ENCODE measurements at regions not wholly inside any gene's neighbourhood (a gene's known extent, or its start where the extent isn't known, plus 50 kb on each side); places are given as distances from the start of the nearest gene placed in this dataset.
"Not testable (repeated sequence)": the region's sequence is repeated elsewhere in the genome, so short reads cannot be mapped to it uniquely, and the experiment has no call there.

DNA sequence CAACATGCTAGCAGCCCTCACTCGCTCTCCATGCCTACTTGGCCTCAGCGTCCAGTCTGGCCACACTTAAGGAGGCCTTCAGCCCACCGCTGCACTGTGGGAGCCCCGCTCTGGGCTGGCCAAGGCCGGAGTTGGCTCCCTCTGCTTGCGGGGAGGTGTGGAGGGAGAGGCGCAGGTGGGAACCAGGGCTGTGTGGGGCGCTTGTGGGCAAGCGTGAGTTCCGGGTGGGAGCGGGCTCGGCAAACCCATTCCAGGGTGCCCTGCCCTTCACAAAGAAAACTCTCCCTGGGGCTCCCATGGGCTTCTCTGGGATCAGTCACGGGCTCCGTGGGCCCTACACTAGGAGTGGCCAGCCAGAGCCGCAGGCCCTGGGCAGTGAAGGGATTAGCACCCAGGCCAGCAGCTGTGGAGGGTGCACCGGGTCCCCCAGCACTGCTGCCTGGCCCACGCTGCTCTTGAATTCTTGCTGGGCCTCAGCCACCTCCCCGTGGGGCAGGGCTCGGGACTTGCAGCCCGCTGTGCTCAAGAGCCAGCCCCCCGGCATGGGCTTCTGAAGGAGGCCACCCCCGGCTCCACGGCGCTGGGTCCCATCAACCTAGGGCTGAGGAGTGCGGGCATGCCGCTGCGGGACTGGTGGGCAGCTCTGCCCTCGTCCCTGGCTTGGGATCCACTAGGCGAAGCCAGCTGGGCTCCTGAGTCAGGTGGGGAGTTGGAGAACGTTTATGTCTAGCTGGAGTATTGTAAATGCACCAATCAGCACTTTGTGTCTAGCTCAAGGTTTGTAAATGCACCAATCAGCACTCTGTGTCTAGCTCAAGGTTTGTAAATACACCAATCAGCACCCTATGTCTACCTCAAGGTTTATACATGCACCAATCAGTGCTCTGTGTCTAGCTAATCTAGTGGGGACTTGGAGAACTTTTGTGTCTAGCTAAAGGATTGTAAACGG lies 273.6 kb upstream of the SULF2 start:
- intact Hi-C loops (cut with micrococcal nuclease): no loop called here

DNA sequence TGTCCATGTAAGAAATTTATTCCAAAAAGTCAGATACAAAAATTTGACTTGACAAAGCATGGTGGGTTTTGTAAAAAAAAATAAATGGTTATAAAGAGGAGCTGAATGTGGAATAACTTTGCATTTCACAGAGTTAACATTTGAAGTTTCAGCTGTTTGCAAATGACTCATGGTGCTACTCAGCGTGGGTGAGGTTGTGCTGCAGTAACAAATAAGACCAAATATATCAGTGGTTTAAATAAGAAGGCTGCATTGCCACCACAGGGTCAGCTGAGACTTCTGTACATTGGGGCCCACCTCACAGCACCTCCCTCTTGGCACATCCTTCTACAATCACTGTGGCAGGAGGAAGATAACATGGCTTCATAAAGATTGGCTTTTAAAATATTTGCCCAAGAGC lies 272.5 kb upstream of the SULF2 start:
- intact Hi-C loops (cut with micrococcal nuclease): no loop called here

DNA sequence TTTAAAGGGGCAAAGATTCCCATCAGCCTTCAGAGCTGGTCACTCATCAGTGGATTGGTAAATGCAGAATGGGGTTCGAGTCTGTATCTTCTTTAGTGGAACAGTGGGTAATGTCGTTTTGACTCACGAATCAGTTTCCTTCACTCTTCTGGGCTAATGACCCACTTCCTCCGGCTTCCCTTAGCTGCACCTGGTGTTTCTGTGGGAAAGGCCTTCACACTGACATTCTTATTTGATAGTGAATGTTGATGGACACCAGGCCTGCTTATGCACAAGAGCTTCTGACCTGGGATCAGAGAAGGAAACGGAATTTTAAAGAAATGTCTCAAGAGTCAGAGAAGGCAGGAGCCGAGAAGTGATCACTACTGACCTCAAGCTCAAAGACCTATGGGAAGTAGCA lies 272.0 kb upstream of the SULF2 start:
- intact Hi-C loops (cut with micrococcal nuclease): no loop called here

DNA sequence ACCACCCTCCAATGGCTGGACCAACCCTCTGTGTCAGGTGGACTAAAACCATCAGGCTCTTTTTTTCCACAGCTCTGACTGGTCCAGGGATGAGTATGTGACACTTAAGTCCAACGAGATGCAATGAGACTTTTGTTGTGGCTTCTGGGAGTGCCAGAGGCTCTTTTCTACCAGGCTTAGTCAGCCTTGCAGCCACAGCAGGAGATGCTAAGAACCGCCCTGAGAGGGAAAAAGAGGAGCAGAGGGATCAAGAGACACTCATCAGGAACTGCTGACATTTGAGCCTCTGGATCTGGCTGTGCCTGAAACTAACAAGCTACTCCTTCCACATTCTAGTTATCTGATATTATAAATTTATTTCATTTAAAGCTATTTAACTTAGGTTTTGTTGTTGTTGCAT lies 270.9 kb upstream of the SULF2 start:
- intact Hi-C loops (cut with micrococcal nuclease): no loop called here

DNA sequence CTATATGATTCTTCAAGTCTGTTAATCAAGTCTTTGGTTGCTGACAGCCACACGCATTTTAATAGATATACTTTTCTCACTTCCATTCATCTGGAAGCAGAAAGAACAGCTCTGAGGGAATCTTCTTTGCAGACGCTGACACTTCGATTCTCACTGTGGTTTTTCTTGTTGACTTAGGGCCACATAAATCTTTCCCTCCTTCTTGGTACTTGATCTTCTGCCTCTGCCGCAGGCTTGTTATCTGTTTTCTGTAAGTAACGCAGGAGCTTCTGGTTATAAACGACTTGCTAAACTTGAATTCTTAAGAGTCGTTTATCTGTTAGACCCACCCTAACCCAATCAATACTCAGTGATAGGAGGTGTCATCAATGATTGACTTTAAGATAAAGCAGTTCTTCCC lies 268.8 kb upstream of the SULF2 start:
- intact Hi-C loops (cut with micrococcal nuclease): no loop called here

DNA sequence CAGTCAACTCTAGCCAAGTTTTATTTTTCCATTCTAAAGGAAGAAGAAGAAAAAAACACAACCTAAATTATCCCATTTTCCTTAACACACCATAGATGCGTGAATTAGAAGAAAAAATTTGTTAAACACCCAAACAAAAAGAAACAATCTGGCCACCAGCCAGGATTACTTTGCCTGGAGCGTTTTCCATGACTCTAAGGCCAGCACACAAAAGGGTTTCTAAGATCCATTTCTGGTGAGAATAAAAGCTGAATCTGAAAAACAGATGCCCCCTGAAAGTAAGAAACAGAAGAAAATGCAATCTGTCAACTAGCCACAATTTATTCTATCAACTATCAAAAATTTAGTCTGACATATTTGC lies 267.2 kb upstream of the SULF2 start:
- intact Hi-C loops (cut with micrococcal nuclease): no loop called here

DNA sequence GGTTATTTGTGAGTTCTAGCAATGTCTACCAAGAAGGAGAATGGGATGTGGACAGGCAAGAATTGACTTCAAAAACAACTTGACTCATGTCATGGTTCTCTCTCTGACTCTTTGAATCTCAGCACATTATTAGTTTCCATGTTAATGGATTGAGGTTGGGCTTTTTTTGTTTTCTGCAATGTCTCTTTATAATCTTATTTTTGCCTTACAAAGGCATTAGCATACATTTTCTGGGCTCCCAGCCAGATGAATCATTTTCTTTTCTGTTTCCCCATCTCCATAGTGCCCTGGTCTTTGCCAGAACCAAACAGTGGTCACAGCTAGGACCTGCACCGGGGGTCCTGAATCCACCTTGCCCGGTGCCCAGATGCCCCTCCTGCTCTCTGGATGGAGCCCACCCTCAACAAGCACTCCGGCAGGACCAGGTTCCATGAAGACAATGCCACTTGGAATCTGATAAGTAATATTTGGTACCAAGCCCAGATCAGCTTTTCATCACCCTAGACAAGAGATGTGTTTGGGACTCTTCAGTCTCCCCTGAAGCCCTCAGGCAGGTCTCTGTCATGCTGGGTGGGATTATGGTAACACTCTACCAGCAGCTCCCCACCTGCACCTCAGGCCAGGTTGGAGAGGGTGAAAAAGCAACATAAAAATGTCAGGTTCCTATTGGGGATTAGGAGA lies 266.7 kb upstream of the SULF2 start:
- intact Hi-C loops (cut with micrococcal nuclease): no loop called here

DNA sequence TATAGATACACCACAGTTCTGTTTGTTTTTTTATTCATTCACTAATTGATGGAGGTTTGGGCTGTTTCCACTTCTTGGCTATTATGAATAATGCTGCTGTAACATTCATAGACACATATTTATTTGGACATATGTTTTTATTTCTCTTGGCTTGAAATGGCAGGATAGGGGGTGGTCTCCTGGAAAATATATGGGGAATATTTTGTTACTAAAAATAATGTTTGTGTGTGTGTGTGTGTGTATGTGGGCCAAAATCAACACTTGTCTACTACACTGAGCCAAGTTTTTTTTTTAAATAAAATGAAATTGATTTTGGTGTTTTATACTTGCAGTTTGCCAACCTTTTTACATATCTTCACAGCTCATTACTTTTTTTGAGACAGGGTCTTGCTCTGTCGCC lies 264.4 kb upstream of the SULF2 start:
- intact Hi-C loops (cut with micrococcal nuclease): no loop called here

DNA sequence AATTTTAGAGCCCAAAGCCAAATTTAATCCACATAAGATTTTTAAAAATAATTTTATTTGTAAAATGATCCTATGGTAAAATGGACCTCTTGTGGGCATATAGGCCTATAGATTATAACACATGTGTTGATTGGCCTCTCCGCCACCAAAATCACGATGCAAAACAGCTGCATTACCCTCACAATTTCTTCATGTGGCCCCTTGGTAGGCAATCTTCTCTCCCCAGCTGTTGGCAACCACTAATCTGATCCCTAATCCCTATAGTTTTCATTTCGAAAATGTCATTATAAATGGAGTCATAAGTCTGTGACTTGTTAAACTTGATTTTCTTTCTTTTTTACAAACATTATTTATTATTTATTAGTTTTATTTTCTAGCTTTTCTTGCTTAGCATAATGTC lies 263.9 kb upstream of the SULF2 start:
- intact Hi-C loops (cut with micrococcal nuclease): no loop called here

DNA sequence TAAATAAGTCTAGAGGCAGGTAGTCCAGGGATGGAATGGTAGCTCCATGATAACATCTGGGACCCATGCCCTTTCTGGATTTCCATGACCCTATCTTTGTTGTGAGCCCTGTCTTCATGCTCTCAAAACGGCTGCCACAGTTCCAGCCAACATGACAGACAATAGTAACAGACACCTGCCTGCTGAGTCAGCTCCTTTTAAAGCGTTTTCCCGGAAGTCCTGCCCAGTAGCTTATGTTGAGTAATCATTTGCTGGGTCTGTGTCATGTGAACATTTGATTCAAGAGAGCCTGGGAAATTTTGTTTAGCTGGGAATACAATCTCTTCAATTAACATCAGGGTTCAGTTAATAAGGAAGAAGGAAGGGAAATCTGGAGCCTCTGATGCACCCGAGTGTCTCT lies 262.2 kb upstream of the SULF2 start:
- intact Hi-C loops (cut with micrococcal nuclease): no loop called here

DNA sequence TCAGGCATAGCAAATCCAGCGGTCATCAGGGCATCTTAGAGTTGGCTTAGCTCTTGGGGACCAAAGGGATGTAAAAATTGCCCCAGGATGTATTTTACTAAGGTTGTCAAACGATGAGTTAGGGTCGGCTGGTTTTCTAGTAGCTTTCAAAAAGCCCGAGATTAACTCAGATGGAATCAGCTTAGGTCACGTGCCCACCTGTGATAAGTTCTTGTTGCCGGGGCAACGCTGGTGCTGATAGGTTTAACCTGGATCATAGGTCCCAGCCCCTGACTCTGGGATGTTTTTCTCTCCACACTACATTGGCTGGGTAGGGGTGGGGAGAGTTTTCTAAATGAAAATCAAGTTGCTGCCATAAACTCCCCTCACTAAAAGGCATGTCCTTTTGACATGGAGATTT lies 257.3 kb upstream of the SULF2 start:
- intact Hi-C loops (cut with micrococcal nuclease): no loop called here

DNA sequence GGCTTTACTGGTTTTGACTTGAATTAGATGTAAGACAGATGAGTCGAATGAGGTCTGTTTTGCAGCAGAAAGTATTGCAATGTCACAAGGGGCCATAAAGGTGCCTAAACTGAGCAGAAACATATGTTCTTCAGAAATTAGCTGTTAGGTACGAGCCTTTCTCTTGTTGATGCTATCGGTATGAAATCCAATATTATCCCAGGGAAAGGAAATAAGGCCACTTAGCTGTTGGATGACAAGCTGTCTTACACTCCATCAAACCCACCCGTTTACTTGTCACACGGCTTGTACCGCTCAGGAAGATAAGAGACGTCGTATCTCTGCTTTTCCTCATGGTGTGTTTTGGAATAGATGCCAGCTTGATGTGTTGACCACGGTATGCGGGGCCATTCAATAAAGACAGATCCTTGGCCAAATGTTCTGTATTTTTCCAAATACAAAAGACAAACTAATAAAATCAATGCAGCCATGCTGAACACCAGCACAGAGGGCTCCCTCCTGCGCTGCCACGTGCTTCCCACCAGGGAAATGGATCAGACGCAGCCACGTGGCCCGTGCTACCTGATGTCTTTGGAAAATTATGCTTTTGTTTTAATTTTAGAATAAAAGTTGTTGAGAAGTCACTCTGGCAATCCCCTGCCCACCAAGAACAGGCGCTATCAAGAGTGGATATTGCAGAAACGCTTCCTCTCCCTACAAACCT lies 255.9 kb upstream of the SULF2 start:
- intact Hi-C loops (cut with micrococcal nuclease): no loop called here

DNA sequence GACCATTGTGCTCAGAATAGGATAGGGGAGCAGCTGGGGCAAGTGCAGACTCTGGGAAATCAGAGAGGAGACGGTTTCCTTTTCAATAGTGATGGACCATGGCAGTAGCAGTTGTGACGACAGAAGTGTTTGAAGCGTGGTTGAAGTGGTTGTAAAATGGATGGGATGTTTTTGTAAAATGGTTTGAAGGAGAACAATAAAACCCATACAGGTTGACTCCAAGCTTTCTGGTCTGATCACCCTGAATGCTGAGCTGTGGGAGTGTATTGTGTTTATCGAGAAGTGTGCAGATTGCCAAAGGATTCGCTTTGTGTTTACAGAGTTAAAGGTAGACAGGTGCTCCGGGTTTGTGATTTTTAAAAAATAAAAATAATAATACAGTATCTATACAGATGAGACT lies 255.2 kb upstream of the SULF2 start:
- intact Hi-C loops (cut with micrococcal nuclease): no loop called here

DNA sequence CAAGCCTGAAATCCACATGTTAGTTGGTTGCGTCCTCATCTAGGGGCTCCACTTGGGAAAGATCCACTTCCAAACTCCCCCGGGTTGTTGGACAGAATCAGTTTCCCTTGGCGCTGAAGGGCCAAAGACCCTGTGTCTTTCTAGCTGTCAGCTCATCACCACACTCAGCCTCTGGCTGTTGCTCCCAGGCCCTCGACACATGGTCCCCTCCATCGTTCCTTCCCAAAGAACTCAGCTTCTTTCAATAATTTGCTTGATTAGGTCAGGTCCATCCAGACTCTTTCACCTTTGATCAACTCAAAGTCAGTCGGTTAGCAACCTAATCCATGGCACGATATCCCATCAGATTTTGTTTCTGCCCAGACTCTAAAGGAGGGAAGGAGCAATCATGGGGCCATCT lies 254.8 kb upstream of the SULF2 start:
- intact Hi-C loops (cut with micrococcal nuclease): no loop called here

DNA sequence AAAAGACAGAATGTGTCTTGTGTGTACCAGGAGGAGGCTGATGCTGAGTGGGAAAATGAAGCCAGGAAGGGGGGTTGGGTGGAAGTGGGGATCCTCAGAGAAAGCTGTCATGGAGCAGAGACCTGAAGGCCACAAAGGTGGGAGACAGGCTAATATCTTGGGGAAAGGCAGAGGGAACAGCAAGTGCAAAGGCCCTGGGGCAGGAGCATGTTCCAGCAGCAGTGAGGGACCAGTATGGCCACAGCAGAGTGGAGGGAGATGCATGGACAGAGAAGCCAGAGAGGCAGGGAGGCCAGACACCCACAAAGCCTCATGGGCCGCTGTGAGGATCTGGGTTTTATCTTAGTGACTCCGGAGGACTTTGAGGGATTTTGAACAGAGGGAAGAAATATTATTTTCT lies 254.2 kb upstream of the SULF2 start:
- intact Hi-C loops (cut with micrococcal nuclease): no loop called here

DNA sequence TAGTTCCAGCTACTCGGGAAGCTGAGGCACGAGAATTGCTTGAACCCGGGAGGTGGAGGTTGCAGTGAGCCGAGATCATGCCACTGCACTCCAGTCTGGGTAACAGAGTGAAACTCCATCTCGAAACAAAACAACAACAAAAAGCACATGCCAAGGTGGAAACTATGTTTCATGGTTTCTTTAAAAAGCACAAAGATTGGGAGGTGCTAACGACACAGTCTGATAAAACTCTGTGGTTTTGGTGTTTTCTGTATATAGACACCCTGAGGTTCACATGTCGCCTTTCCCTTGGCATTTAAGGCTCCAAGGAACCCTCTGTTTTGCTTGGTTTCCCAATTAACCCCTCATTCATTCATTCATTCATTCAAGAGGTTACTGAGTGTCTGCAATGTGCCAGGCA lies 253.4 kb upstream of the SULF2 start:
- intact Hi-C loops (cut with micrococcal nuclease): no loop called here

DNA sequence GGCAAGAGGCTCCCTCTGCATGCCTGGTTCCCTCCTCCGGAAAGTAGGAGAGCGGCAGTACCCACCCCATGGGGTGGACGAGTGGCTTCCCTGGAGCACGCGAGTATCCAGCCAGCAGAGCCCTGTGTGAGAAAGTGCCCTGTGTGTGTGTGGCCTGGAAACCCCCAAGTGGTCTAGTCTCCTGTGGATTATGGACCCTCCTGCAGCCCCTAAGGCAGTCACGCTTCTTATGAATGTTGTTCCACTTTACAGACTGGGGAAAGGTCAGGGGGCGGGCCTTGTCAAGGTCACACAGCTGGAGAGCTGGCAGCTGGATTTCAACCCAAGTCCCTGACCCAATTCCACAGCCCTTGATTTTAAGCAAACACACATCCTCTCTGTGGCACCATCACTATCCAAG lies 252.5 kb upstream of the SULF2 start:
- intact Hi-C loops (cut with micrococcal nuclease): not testable (repeated sequence)

DNA sequence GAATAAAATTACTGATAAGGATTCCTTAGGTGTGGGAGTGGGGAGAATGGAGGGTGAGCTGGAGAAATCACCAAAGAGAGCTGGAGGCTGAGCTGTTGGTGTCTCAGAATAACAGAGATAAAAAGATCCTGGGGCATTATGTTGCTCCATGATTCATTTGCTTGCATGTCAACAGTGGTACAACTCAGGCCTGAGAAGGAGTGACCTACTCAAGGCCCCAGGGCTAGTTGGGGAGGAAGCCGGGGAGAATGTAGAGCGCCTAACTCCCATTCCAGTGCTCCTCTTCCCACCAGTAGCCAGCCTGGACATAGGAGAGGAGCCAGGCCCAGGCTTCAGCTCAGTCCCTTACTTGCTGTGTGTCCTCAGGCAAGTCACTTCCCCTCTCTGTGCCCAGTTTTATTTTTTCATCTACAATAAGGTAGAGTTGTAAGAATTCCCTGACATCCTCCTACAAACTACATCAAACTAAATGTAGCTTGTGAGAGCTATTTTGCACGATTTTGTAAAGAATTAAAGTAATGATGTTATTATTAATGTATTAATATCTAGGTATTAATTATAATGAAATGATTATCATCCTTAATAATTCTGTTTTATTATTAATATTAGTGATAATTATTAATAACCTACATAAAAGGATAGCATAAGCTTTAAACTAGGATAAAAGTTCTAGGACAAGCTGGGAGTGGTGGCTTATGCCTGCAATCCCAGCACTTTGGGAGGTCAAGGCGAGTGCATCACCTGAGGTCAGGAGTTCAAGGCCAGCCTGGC lies 250.9 kb upstream of the SULF2 start:
- intact Hi-C loops (cut with micrococcal nuclease): no loop called here

DNA sequence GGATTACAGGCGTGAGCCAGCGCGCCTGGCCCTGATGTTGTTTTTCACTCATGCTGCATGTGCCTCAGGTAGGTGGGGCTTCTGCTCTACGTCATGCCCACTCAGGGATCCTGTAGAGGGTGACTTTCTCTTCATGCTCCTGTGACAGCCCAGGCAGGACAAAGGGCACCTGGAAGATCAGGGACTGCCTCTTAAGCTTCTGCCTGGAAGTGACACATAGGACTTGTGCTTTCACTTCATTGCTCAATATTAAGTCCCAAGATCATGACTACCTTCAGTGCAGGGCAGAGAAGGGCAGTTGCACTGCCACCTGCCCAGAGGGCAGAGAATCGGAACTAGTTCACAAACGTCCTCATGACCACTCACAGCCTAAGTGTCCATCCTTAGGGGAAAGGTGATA lies 249.5 kb upstream of the SULF2 start:
- intact Hi-C loops (cut with micrococcal nuclease): no loop called here

DNA sequence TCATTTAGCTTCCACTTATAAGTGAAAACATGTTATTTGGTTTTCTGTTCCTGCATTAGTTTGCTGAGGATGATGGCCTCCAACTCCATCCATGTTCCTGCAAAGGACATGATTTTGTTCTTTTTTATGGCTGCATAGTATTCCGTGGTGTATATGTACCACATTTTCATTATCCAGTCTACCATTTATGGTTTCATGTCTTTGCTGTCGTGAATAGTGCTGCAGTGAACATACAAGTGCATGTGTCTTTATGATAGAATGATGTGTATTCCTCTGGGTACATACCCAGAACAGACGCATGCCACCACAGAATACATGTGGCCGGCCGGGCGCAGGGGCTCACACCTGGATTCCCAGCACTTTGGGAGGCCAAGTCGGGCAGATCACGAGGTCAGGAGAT lies 247.7 kb upstream of the SULF2 start:
- intact Hi-C loops (cut with micrococcal nuclease): not testable (repeated sequence)

DNA sequence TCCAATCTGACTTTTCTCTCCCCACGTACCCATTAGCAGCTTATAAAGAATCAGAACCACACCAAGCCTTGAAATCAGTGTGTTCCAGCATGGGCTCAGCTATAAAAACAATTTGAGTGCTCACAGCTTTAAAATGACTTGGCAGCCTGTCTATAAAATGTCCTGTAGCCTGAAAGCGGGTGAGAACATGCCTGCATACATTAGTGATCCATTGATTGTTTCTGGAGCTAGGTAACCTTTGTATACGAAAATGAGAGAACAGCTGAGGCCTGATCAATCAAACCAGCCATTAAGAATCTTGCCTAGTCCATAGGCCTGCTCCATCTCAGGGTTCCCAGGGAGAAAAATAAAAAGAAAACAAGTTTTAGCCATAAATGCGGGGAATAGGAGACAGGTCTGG lies 245.8 kb upstream of the SULF2 start:
- intact Hi-C loops (cut with micrococcal nuclease): no loop called here

Measured in T-helper 1 cell treated with Interleukin-12 subunit alpha and Interleukin-12 subunit beta and Interleukin-4 antibody, amounts not matched to agents 30 ng/mL and 1 ng/mL, for 36 hours (primary cell).